A549 (cell line): ENCODE measurements at regions not wholly inside any gene's neighbourhood (a gene's known extent, or its start where the extent isn't known, plus 50 kb on each side); places are given as distances from the start of the nearest gene placed in this dataset.

Experiments
- ATAC-seq, 2 experiments: fragments of 200-7000 bp in 1 of 2; fragments of >200 bp in 1 of 2; cut with Nextera tagmentation in 1 of 2; cut with Tn5 transposase in 1 of 2; 3 replicates each; pipeline versions ENCODE4 v1.8.0 to v1.9.1; 2018 to 2020; ENCODE audit warnings: mild to moderate bottlenecking in 1 of 2, moderate library complexity in 1 of 2
- CTCF ChIA-PET: fragments of 300-600 bp; sonication (Branson Sonifier 250); formaldehyde crosslinking; extraction: SDS; loops from one replicate; lab custom pipeline; 2021; ENCODE audit warnings: antibody characterized with exemption, inconsistent platforms; lab: Yijun Ruan, JAX
- POLR2A ChIA-PET: fragments of 350-600 bp; formaldehyde crosslinking; extraction: SDS; loops from one replicate; lab custom pipeline; 2021; ENCODE audit warnings: antibody characterized with exemption, inconsistent platforms; lab: Yijun Ruan, JAX
- DNase-seq, 2 experiments: peaks; one replicate each; pipeline versions ENCODE4 v3.0.0 to v3.0.0-alpha.2; 2011 to 2016; ENCODE audit warnings: low read depth in 1 of 2, low spot score in 1 of 2
- FAIRE-seq: peaks from 2 replicates; lab custom pipeline; 2011; peaks lifted over from hg19 to GRCh38; lab: Jason Lieb, UNC
- H3K27ac ChIP-seq, 2 experiments: fragments of >200 bp; sonication (Bioruptor Twin); formaldehyde crosslinking; 3 replicates each; pipeline ENCODE4 v1.5.1; 2016 to 2017
- H3K4me1 ChIP-seq: fragments of >200 bp; sonication (Bioruptor Twin); formaldehyde crosslinking; 3 replicates; pipeline ENCODE4 v1.6.1; 2016
- H3K4me2 ChIP-seq: fragments of >200 bp; sonication (Bioruptor Twin); formaldehyde crosslinking; 3 replicates; pipeline ENCODE4 v1.6.1; 2016
- H3K4me3 ChIP-seq: fragments of >200 bp; sonication (Bioruptor Twin); formaldehyde crosslinking; 3 replicates; pipeline ENCODE4 v1.5.1; 2016
- H3K9me3 ChIP-seq: fragments of >200 bp; sonication (Bioruptor Twin); formaldehyde crosslinking; 3 replicates; pipeline ENCODE4 v1.6.1; 2016
- BCL3 ChIP-seq: fragments of >200 bp; sonication (Bioruptor Twin); formaldehyde crosslinking; IDR thresholded peaks from 3 replicates; pipeline ENCODE4 v1.6.1; 2016
- CBX2 ChIP-seq: fragments of 200-600 bp; sonication (generic); IDR thresholded peaks from 2 replicates; pipeline ENCODE4 v1.6.1; 2016; ENCODE audit warnings: low read depth, mild to moderate bottlenecking, borderline replicate concordance
- CBX8 ChIP-seq: fragments of 200-600 bp; sonication (generic); IDR thresholded peaks from 2 replicates; pipeline ENCODE4 v1.6.1; 2016
- CEBPB ChIP-seq, 2 experiments: fragments of >200 bp in 1 of 2; sonication (Bioruptor Twin) in 1 of 2; formaldehyde crosslinking in 1 of 2; IDR thresholded peaks; 2 replicates each; pipeline ENCODE4 v1.6.1; 2012 to 2016
- CHD2 ChIP-seq: fragments of 150-350 bp; IDR thresholded peaks from 2 replicates; pipeline ENCODE4 v1.6.1; 2014; ENCODE audit warnings: low read length; ENCODE audit not compliant: partially characterized antibody
- CTCF ChIP-seq: fragments of >200 bp; sonication (Bioruptor Twin); formaldehyde crosslinking; IDR thresholded peaks from 3 replicates; pipeline ENCODE4 v1.5.1; 2016
- EHF ChIP-seq: fragments of 250-450 bp; sonication (Bioruptor Pico); IDR thresholded peaks from 2 replicates; pipeline ENCODE4 v1.5.0; 2020; ENCODE audit warnings: mild to moderate bottlenecking
- EHMT2 ChIP-seq: fragments of 200-600 bp; sonication (generic); IDR thresholded peaks from 2 replicates; pipeline ENCODE4 v1.6.1; 2016; ENCODE audit warnings: antibody characterized with exemption, low read depth, mild to moderate bottlenecking, moderate library complexity
- ELK1 ChIP-seq: fragments of 150-350 bp; IDR thresholded peaks from 2 replicates; pipeline ENCODE4 v1.6.1; 2014; ENCODE audit warnings: low read depth, mild to moderate bottlenecking, low read length
- GATA3 ChIP-seq: IDR thresholded peaks from 2 replicates; pipeline ENCODE4 v1.6.1; 2012; ENCODE audit warnings: borderline replicate concordance
- HES2 ChIP-seq: fragments of >200 bp; sonication (Bioruptor Twin); formaldehyde crosslinking; IDR thresholded peaks from 2 replicates; pipeline ENCODE4 v1.6.1; 2016
- HMGXB4 ChIP-seq: fragments of 250-450 bp; sonication (Bioruptor Pico); IDR thresholded peaks from 2 replicates; pipeline ENCODE4 v1.5.0; 2021; ENCODE audit warnings: mild to moderate bottlenecking, moderate library complexity, borderline replicate concordance
- JUNB ChIP-seq: fragments of >200 bp; sonication (Bioruptor Twin); formaldehyde crosslinking; IDR thresholded peaks from 2 replicates; pipeline ENCODE4 v1.6.1; 2016
- KDM1A ChIP-seq: fragments of 200-600 bp; sonication (generic); IDR thresholded peaks from 2 replicates; pipeline ENCODE4 v1.6.1; 2016; ENCODE audit warnings: low read depth, mild to moderate bottlenecking
- KDM5A ChIP-seq: fragments of 200-600 bp; sonication (generic); IDR thresholded peaks from 2 replicates; pipeline ENCODE4 v1.6.1; 2016; ENCODE audit warnings: antibody characterized with exemption, mild to moderate bottlenecking
- MAFK ChIP-seq: fragments of 450-650 bp; IDR thresholded peaks from 2 replicates; pipeline ENCODE4 v1.6.1; 2014; ENCODE audit not compliant: partially characterized antibody
- PBX3 ChIP-seq: IDR thresholded peaks from 2 replicates; pipeline ENCODE4 v1.6.1; 2012
- PHF8 ChIP-seq: fragments of 200-600 bp; sonication (generic); IDR thresholded peaks from 2 replicates; pipeline ENCODE4 v1.6.1; 2016; ENCODE audit warnings: low read depth, mild to moderate bottlenecking, antibody characterized with exemption, moderate library complexity, borderline replicate concordance
- POLR2A ChIP-seq: IDR thresholded peaks from 2 replicates; pipeline ENCODE4 v1.6.1; 2012; ENCODE audit warnings: mild to moderate bottlenecking, low read length
- RARB ChIP-seq: fragments of 250-450 bp; sonication (Bioruptor Pico); IDR thresholded peaks from 2 replicates; pipeline ENCODE4 v1.8.0; 2021; ENCODE audit warnings: mild to moderate bottlenecking, moderate library complexity
- TFCP2L1 ChIP-seq: fragments of 250-450 bp; sonication (Bioruptor Pico); IDR thresholded peaks from 2 replicates; pipeline ENCODE4 v1.5.0; 2021; ENCODE audit warnings: mild to moderate bottlenecking
- TP53 ChIP-seq: fragments of 250-450 bp; sonication (Bioruptor Pico); IDR thresholded peaks from 2 replicates; pipeline ENCODE4 v1.5.0; 2021; ENCODE audit warnings: mild to moderate bottlenecking, moderate library complexity
- USF2 ChIP-seq: fragments of 450-650 bp; IDR thresholded peaks from 2 replicates; pipeline ENCODE4 v1.6.1; 2014; ENCODE audit warnings: antibody characterized with exemption
- WGBS: methylation state at CpG from one replicate; pipeline ENCODE4 v1.1.6; 2017; ENCODE audit errors: missing lambda C conversion rate; 5-methylcytosine and 5-hydroxymethylcytosine counted together

GRCh38 chr11:120029321-120029720 is 108.6 kb downstream of the TRIM29 start (continued):
- TF ChIP-seq HMGXB4 (CRISPR knock-in tag): no peak
- no peak for TF ChIP-seq CEBPB (IDR thresholded peaks at IDR 0.05)
- TF ChIP-seq KDM5A: no peak
- TF ChIP-seq TFCP2L1: no peak
- TF ChIP-seq, all 56 proteins: peak for 0

GRCh38 chr11:120028897-120029258 is 109.0 kb downstream of the TRIM29 start:
- no peak for DNase-seq
- H3K27ac ChIP-seq: no peak overlapping the region
- ChIA-PET POLR2A (no interaction called here), CTCF (no interaction called here)
- no peak overlapping the region for H3K4me3 ChIP-seq
- TF ChIP-seq RARB (CRISPR knock-in tag): no peak
- TF ChIP-seq HMGXB4 (CRISPR knock-in tag): no peak
- TF ChIP-seq HES2: no peak
- no peak for TF ChIP-seq PBX3
- TF ChIP-seq POLR2A: no peak
- no peak for TF ChIP-seq CHD2
- no peak for TF ChIP-seq EHMT2
- no peak for TF ChIP-seq MAFK
- TF ChIP-seq GATA3: no peak
- TF ChIP-seq TP53 (CRISPR knock-in tag): no peak
- TF ChIP-seq EHF (CRISPR knock-in tag): no peak
- TF ChIP-seq KDM1A: no peak
- TF ChIP-seq PHF8: no peak
- no peak for TF ChIP-seq USF2
- TF ChIP-seq JUNB: no peak
- no peak for TF ChIP-seq CBX2
- no peak for FAIRE-seq
- whole genome bisulfite sequencing: 38% methylated on average over 8 of the region's 8 CpGs
- no peak for ATAC-seq
- no peaks in the 10 kb centered on the region for H3K4me1 ChIP-seq
- H3K4me2 ChIP-seq: no peak overlapping the region
- H3K9me3 ChIP-seq: no peaks in the 10 kb centered on the region

- no peak overlapping the region for H3K4me2 ChIP-seq
- no peaks in the 10 kb centered on the region for H3K4me1 ChIP-seq
- DNase-seq (no peak), FAIRE-seq (no peak), ATAC-seq (no peak)
- 34% methylated on average over 10 of the region's 10 CpGs for WGBS
- H3K9me3 ChIP-seq: no peaks in the 10 kb centered on the region
- CTCF ChIA-PET: interaction anchor here (1.0 to 1.3 kb wide), 2 partner anchors 16 to 362 kb away, joined by 3 to 4 read pairs; no protein-coding TSS in a partner anchor
- no peak overlapping the region for H3K4me3 ChIP-seq
- POLR2A ChIA-PET: no interaction called here
- H3K27ac ChIP-seq: no peak overlapping the region
- TF ChIP-seq CBX8: no peak
- TF ChIP-seq HMGXB4 (CRISPR knock-in tag): no peak
- TF ChIP-seq PHF8: no peak
- no peak for TF ChIP-seq BCL3
- TF ChIP-seq CTCF: no peak
- no peak for TF ChIP-seq ELK1
These were observed 109.6 kb downstream of the TRIM29 start for GRCh38 chr11:120028181-120028896.
